Kidney (tissue), 13 donors: ENCODE measurements at regions not wholly inside any gene's neighbourhood (a gene's known extent, or its start where the extent isn't known, plus 50 kb on each side); places are given as distances from the start of the nearest gene placed in this dataset.

Source experiments
- DNase-seq, 5 donors: peaks; one replicate each; pipeline ENCODE4 v3.0.0-alpha.2; 2013 to 2020
- FAIRE-seq: peaks from 2 replicates; lab custom pipeline; 2012; peaks lifted over from hg19 to GRCh38; lab: Jason Lieb, UNC
- H3K27ac ChIP-seq, 2 donors: one replicate each; pipeline ENCODE4 v1.7.0; 2013; ENCODE audit warnings: low read depth in 2 of 2, low read length in 2 of 2, inconsistent platforms in 1 of 2
- H3K27me3 ChIP-seq: one replicate; pipeline ENCODE4 v1.7.1; 2013; ENCODE audit warnings: low read length, inconsistent platforms; ENCODE audit not compliant: control insufficient read depth, insufficient read depth
- H3K36me3 ChIP-seq, 3 donors: one replicate each; pipeline versions ENCODE4 v1.7.0 to v1.7.1; 2013; ENCODE audit warnings: low read length in 3 of 3, control low read depth in 1 of 3, inconsistent platforms in 1 of 3; ENCODE audit not compliant: insufficient read depth in 3 of 3, control insufficient read depth in 2 of 3
- H3K4me1 ChIP-seq, 3 donors: one replicate each; pipeline versions ENCODE4 v1.7.0 to v1.7.1; 2013; ENCODE audit warnings: low read length in 3 of 3, inconsistent platforms in 1 of 3, low read depth in 1 of 3; ENCODE audit not compliant: control insufficient read depth in 2 of 3, insufficient read depth in 2 of 3
- H3K4me3 ChIP-seq, 3 donors: one replicate each; pipeline versions ENCODE4 v1.7.0 to v1.8.1; 2013; ENCODE audit warnings: low read length in 3 of 3, control low read depth in 1 of 3, inconsistent platforms in 1 of 3
- H3K9ac ChIP-seq, 3 donors: one replicate each; pipeline versions ENCODE4 v1.7.0 to v1.7.1; 2013; ENCODE audit warnings: low read length in 3 of 3, control low read depth in 1 of 3, inconsistent platforms in 1 of 3
- H3K9me3 ChIP-seq, 3 donors: one replicate each; pipeline versions ENCODE4 v1.7.0 to v1.7.1; 2013; ENCODE audit warnings: low read length in 3 of 3, control low read depth in 1 of 3, inconsistent platforms in 1 of 3; ENCODE audit not compliant: control insufficient read depth in 2 of 3, insufficient read depth in 1 of 3
- CTCF ChIP-seq: IDR thresholded peaks from 3 replicates; pipeline ENCODE4 v1.5.1; 2012; ENCODE audit warnings: mild to moderate bottlenecking, moderate library complexity, borderline replicate concordance; ENCODE audit not compliant: insufficient read depth; ENCODE audit errors: extremely low read depth
- intact Hi-C: fragments of 100-400 bp; cut with DNase I; formaldehyde crosslinking; loops from one replicate; pipeline ENCODE4 v1.11.1; 2022
- donor health status: control.
- donor health status: control.
- donor health status: control.
- donor health status: control.
- donor health status: control.
- donor health status: DM: yes; HTN: yes; CAD: no.
- donor health status: Normal renal cell carcinoma (clear cell type).

GRCh38 chr3:160105907-160106584 lies 117.4 kb downstream of the IL12A start:
- H3K36me3 ChIP-seq: no peaks in the 10 kb centered on the region
- DNase-seq (no peak), FAIRE-seq (no peak)
- intact Hi-C loops: no loop called here
- H3K27ac ChIP-seq: no peak overlapping the region
- H3K9me3 ChIP-seq: no peaks in the 10 kb centered on the region
- H3K4me1 ChIP-seq: no peaks in the 10 kb centered on the region
- no peak overlapping the region for H3K4me3 ChIP-seq
- no peak for TF ChIP-seq CTCF
- no peak overlapping the region for H3K9ac ChIP-seq
- H3K27me3 ChIP-seq: no peaks in the 10 kb centered on the region

GRCh38 chr3:160106905-160107861 lies 118.0 kb upstream of the C3orf80 start:
- no peaks in the 10 kb centered on the region for H3K36me3 ChIP-seq
- H3K9ac ChIP-seq: no peak overlapping the region

GRCh38 chr3:160108362-160108761 lies 116.9 kb upstream of the C3orf80 start:
- Histone ChIP-seq H3K9ac (no peak overlapping the region), H3K27ac (no peak overlapping the region), H3K27me3 (no peaks in the 10 kb centered on the region), H3K36me3 (no peaks in the 10 kb centered on the region), H3K4me3 (no peak overlapping the region), H3K4me1 (no peaks in the 10 kb centered on the region), H3K9me3 (no peaks in the 10 kb centered on the region)
- TF ChIP-seq CTCF: no peak
- intact Hi-C loops: no loop called here
- FAIRE-seq (no peak), DNase-seq (peak in 2 of 5 donors; percentile 30 to 45)

More at GRCh38 chr3:160106905-160107861, 118.0 kb upstream of the C3orf80 start:
- Histone ChIP-seq H3K9me3 (no peaks in the 10 kb centered on the region), H3K27me3 (no peaks in the 10 kb centered on the region), H3K4me3 (no peak overlapping the region), H3K27ac (no peak overlapping the region), H3K4me1 (no peaks in the 10 kb centered on the region)
- DNase-seq (peak in 1 of 5 donors; percentile 13), FAIRE-seq (no peak)
- TF ChIP-seq CTCF: no peak
- intact Hi-C loops: no loop called here
